IMR-90 (cell line): ENCODE measurements at regions not wholly inside any gene's neighbourhood (a gene's known extent, or its start where the extent isn't known, plus 50 kb on each side); places are given as distances from the start of the nearest gene placed in this dataset.

Experiments
- ATAC-seq: fragments of 200-7000 bp; cut with Tn5 transposase; 2 replicates; pipeline ENCODE4 v1.9.1; 2020; ENCODE audit warnings: low read depth, mild to moderate bottlenecking, moderate library complexity
- BruUV-seq: library from RNA; stranded (reverse); fragments of 400-500 nt; replicated peaks from 2 replicates; lab custom pipeline; 2021; lab: Mats Ljungman, UMichigan
- CTCF ChIA-PET: fragments of 300-600 bp; formaldehyde crosslinking; extraction: SDS; loops from one replicate; lab custom pipeline; 2021; ENCODE audit warnings: antibody characterized with exemption; lab: Yijun Ruan, JAX
- POLR2A ChIA-PET: fragments of 300-600 bp; sonication (Branson Sonifier 250); formaldehyde crosslinking; loops from one replicate; lab custom pipeline; 2022; ENCODE audit warnings: antibody characterized with exemption; ENCODE audit not compliant: unreplicated experiment; lab: Charles Lee
- DNase-seq: peaks from one replicate; pipeline ENCODE4 v3.0.0; 2013
- H2AFZ ChIP-seq: replicated peaks from 2 replicates; pipeline ENCODE3; 2013; ENCODE audit warnings: low read length, mild to moderate bottlenecking; ENCODE audit not compliant: poor library complexity
- H2AK5ac ChIP-seq: 2 replicates; pipeline ENCODE4 v1.6.1; 2013; ENCODE audit warnings: low read depth, low read length, inconsistent platforms
- H2AK9ac ChIP-seq: replicated peaks from 2 replicates; pipeline ENCODE3; 2013; ENCODE audit warnings: mild to moderate bottlenecking, low read depth, low read length, moderate library complexity; ENCODE audit not compliant: poor library complexity
- H2BK120ac ChIP-seq: 2 replicates; pipeline ENCODE4 v1.6.1; 2013; ENCODE audit warnings: low read depth, low read length, inconsistent platforms
- H2BK15ac ChIP-seq: 3 replicates; pipeline ENCODE4 v1.6.1; 2013; ENCODE audit warnings: low read depth, low read length, inconsistent platforms
- H2BK20ac ChIP-seq: 2 replicates; pipeline ENCODE4 v1.6.1; 2013; ENCODE audit warnings: low read depth, mild to moderate bottlenecking, inconsistent platforms, low read length, moderate library complexity
- H2BK5ac ChIP-seq: 2 replicates; pipeline ENCODE4 v1.6.1; 2013; ENCODE audit warnings: mild to moderate bottlenecking, low read depth, low read length, inconsistent platforms; ENCODE audit not compliant: poor library complexity, severe bottlenecking
- H3K14ac ChIP-seq: replicated peaks from 2 replicates; pipeline ENCODE4 v1.6.1; 2013; ENCODE audit warnings: low read depth, low read length, inconsistent platforms
- H3K18ac ChIP-seq: 2 replicates; pipeline ENCODE4 v1.6.1; 2013; ENCODE audit warnings: low read depth, low read length, control low read depth
- H3K23ac ChIP-seq: 2 replicates; pipeline ENCODE4 v1.6.1; 2013; ENCODE audit warnings: low read depth, low read length, inconsistent platforms
- H3K27ac ChIP-seq: 2 replicates; pipeline ENCODE4 v1.5.1; 2013; ENCODE audit warnings: mild to moderate bottlenecking, control low read depth, low read length; ENCODE audit not compliant: insufficient read depth
- H3K27me3 ChIP-seq: 2 replicates; pipeline ENCODE4 v1.6.1; 2013; ENCODE audit warnings: low read length; ENCODE audit not compliant: control insufficient read depth, insufficient read depth
- H3K36me3 ChIP-seq: 2 replicates; pipeline ENCODE4 v1.6.1; 2013; ENCODE audit warnings: low read length, mixed read lengths; ENCODE audit not compliant: control insufficient read depth, insufficient read depth
- H3K4ac ChIP-seq: 2 replicates; pipeline ENCODE4 v1.6.1; 2013; ENCODE audit warnings: low read depth, low read length, inconsistent platforms
- H3K4me1 ChIP-seq: 2 replicates; pipeline ENCODE4 v1.6.1; 2013; ENCODE audit warnings: low read length, mixed read lengths; ENCODE audit not compliant: control insufficient read depth, insufficient read depth
- H3K4me2 ChIP-seq: 2 replicates; pipeline ENCODE4 v1.6.1; 2013; ENCODE audit warnings: low read depth, mild to moderate bottlenecking, control low read depth, low read length, moderate library complexity
- H3K4me3 ChIP-seq: 2 replicates; pipeline ENCODE4 v1.5.1; 2013; ENCODE audit warnings: low read depth, mild to moderate bottlenecking, control low read depth, low read length, moderate library complexity; ENCODE audit not compliant: insufficient read depth
- H3K56ac ChIP-seq: 2 replicates; pipeline ENCODE4 v1.6.1; 2013; ENCODE audit warnings: low read length, inconsistent platforms; ENCODE audit not compliant: insufficient read depth; ENCODE audit errors: extremely low read depth
- H3K79me1 ChIP-seq, 2 experiments: 2 replicates each; pipeline ENCODE4 v1.6.1; 2013; ENCODE audit warnings: low read length in 2 of 2, inconsistent platforms in 1 of 2, low read depth in 1 of 2
- H3K9ac ChIP-seq: 2 replicates; pipeline ENCODE4 v1.6.1; 2013; ENCODE audit warnings: low read depth, low read length, control low read depth
- H3K9me1 ChIP-seq: 2 replicates; pipeline ENCODE4 v1.6.1; 2013; ENCODE audit warnings: low read length, inconsistent platforms; ENCODE audit not compliant: insufficient read depth
- H3K9me3 ChIP-seq: 2 replicates; pipeline ENCODE4 v1.6.1; 2013; ENCODE audit warnings: low read length; ENCODE audit not compliant: control insufficient read depth, insufficient read depth
- H4K20me1 ChIP-seq: 2 replicates; pipeline ENCODE4 v1.6.1; 2013; ENCODE audit warnings: low read length, inconsistent platforms; ENCODE audit not compliant: insufficient read depth
- H4K5ac ChIP-seq: 2 replicates; pipeline ENCODE4 v1.6.1; 2013; ENCODE audit warnings: mild to moderate bottlenecking, low read depth, low read length, control low read depth
- H4K8ac ChIP-seq, 2 experiments: 2 replicates each; pipeline ENCODE4 v1.6.1; 2013; ENCODE audit warnings: low read depth in 2 of 2, low read length in 2 of 2, control low read depth in 1 of 2, inconsistent platforms in 1 of 2
- H4K91ac ChIP-seq: 2 replicates; pipeline ENCODE4 v1.6.1; 2013; ENCODE audit warnings: low read depth, low read length, inconsistent platforms; ENCODE audit not compliant: insufficient read depth
- CEBPB ChIP-seq: IDR thresholded peaks from 2 replicates; pipeline ENCODE4 v1.6.1; 2012; ENCODE audit warnings: low read depth, low read length, improper control_type of control experiment
- WGBS, 2 experiments: methylation state at CpG; one replicate each; pipeline versions ENCODE4 v1.1.5 to v1.1.7; 2013; ENCODE audit warnings: missing lambda C conversion rate in 2 of 2; ENCODE audit not compliant: insufficient read length in 1 of 2; ENCODE audit errors: extremely low coverage in 2 of 2; 5-methylcytosine and 5-hydroxymethylcytosine counted together
- dilution Hi-C: fragments of 300-500 bp; cut with HindIII; formaldehyde crosslinking; loops from one replicate; pipeline ENCODE4 v1.14.3; 2018; ENCODE audit warnings: low sequenced_read_pairs; ENCODE audit not compliant: unreplicated experiment
- in situ Hi-C: fragments of 300-500 bp; cut with MboI; formaldehyde crosslinking; loops from 3 replicates; pipeline ENCODE4 v1.14.3; 2019; ENCODE audit warnings: low sequenced_read_pairs, inconsistent platforms, mixed read lengths
- intact Hi-C: fragments of 100-400 bp; cut with micrococcal nuclease; formaldehyde crosslinking; loops from 2 replicates; pipeline ENCODE4 v1.10.0; 2022

DNA sequence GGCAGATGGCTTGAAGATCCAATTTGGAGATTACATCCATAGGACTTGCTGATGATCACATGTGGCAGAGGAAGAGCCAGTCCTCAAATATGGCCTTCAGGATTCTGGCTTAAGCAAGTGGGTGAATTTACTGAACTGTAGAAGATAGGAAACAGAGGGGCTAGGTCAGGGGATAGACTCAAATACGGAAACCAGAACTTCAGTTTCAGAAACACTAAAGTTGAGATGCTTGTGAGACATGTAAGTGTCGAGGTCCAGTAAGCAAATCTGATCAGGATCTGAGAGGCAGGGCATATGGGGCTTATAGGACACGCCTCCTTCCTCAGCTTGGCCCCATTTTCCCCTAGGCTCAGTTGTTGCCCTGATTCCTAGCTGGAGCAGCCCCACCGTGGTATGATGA lies 107.7 kb downstream of the LBH start:
- CTCF ChIA-PET = no interaction called here
- Histone ChIP-seq H3K14ac (no peak overlapping the region), H2AFZ (no peak overlapping the region), H3K9me1 (peaks cover 3% of the 10 kb centered on the region; the same call in 1 of the 2 replicates), H3K79me1 (no peaks in the 10 kb centered on the region), H3K4ac (no peak overlapping the region), H2AK9ac (no peak overlapping the region), H3K9ac (no peak overlapping the region), H3K27ac (no peak overlapping the region), H2BK15ac (0 out of 3 replicates have a peak overlapping the region, but pooled peaks have one; percentile 28), H3K4me3 (no peak overlapping the region), H3K9me3 (no peaks in the 10 kb centered on the region), H2BK5ac (no peak overlapping the region), H2BK120ac (no peak overlapping the region), H4K20me1 (no peaks in the 10 kb centered on the region), H2BK20ac (no peak overlapping the region), H3K27me3 (no peaks in the 10 kb centered on the region), H4K91ac (no peak overlapping the region), H3K4me2 (no peak overlapping the region), H4K8ac (no peak overlapping the region), H3K4me1 (peaks cover 6% of the 10 kb centered on the region), H3K56ac (no peak overlapping the region), H3K23ac (no peak overlapping the region), H2AK5ac (peak overlapping the region; percentile 56; the same call in 1 of the 2 replicates), H4K5ac (no peak overlapping the region), H3K18ac (no peak overlapping the region), H3K36me3 (no peaks in the 10 kb centered on the region)
- 87% methylated on average over 4 of the region's 4 CpGs; no CpG with 5 or more reads in 1 of the 2 experiments for WGBS, 2 experiments
- DNase-seq = no peak
- intact Hi-C loops (no loop called here), dilution Hi-C loops (no loop called here), in situ Hi-C loops (no loop called here)
- no peak for TF ChIP-seq CEBPB
- POLR2A ChIA-PET = no interaction called here
- no TSS peak for BruUV-seq
- ATAC-seq = no peak
